ENCODE measurements at regions not wholly inside any gene's neighbourhood (a gene's known extent, or its start where the extent isn't known, plus 50 kb on each side); places are given as distances from the start of the nearest gene placed in this dataset.

DNA sequence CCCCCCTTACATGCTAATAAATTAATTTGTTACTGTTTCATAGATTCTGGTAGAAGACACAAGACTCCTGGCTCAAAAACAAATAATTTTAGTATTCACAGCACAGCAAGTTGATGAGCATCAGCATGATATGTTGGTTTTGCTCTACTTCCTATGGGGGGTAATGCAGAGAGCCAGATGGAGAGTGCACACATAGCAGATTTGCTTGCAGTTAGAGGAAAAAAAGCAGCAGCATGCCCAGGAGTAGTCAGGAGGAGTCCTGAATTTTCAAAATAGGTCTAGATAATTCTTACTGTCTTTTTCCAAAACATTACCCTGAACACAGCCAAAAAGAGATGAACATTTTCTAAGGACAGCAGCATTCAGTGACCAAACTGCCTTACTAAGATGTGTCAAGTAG, 261.3 kb downstream of the COX7C start:
- Histone ChIP-seq H3K4me1 (ENCODE audit: low read depth) (peaks cover 18% of the 10 kb centered on the region), H3K4me3 (no peak overlapping the region), H3K36me3 (no peaks in the 10 kb centered on the region), H3K9me3 (ENCODE audit: low read depth) (no peaks in the 10 kb centered on the region), H3K27ac (no peak overlapping the region), H3K27me3 (no peaks in the 10 kb centered on the region)
- no peak for DNase-seq (ENCODE audit: low read depth in 1 of 2, low spot score in 1 of 2)
- TF ChIP-seq, protein P1, sequence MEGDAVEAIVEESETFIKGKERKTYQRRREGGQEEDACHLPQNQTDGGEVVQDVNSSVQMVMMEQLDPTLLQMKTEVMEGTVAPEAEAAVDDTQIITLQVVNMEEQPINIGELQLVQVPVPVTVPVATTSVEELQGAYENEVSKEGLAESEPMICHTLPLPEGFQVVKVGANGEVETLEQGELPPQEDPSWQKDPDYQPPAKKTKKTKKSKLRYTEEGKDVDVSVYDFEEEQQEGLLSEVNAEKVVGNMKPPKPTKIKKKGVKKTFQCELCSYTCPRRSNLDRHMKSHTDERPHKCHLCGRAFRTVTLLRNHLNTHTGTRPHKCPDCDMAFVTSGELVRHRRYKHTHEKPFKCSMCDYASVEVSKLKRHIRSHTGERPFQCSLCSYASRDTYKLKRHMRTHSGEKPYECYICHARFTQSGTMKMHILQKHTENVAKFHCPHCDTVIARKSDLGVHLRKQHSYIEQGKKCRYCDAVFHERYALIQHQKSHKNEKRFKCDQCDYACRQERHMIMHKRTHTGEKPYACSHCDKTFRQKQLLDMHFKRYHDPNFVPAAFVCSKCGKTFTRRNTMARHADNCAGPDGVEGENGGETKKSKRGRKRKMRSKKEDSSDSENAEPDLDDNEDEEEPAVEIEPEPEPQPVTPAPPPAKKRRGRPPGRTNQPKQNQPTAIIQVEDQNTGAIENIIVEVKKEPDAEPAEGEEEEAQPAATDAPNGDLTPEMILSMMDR (IDR thresholded peaks at IDR 0.05; ENCODE audit: low read depth, low read length), result no peak

DNA sequence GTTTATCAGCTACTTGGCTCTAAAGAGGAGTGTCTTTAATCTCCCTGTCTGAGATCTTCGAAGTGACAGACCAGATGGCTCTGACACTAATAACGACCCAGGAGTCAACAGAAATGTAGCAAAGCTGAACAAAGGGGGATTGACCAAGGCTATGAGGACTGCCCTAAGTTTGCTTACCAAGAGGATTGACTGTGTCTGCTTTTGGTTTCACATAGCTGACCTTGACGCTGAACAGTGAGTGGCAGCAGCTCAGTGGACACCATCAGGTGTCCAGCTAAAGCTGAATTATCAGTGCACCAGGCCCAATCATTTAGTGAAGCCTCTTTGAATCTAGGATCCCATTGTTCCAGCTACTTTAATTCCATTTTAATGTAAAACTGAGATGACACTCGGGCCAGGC, 262.6 kb downstream of the COX7C start:
- H3K36me3 ChIP-seq, result no peaks in the 10 kb centered on the region
- H3K27me3 ChIP-seq, result no peaks in the 10 kb centered on the region
- DNase-seq (ENCODE audit: low read depth in 1 of 2, low spot score in 1 of 2), result peak in 1 of 2 donors; percentile 4
- H3K4me3 ChIP-seq, result no peak overlapping the region
- peaks cover 18% of the 10 kb centered on the region for H3K4me1 ChIP-seq (ENCODE audit: low read depth)
- TF ChIP-seq, protein P1 (IDR thresholded peaks at IDR 0.05; ENCODE audit: low read depth, low read length), result no peak
- H3K27ac ChIP-seq, result peak overlapping the region; percentile 8
- H3K9me3 ChIP-seq (ENCODE audit: low read depth), result no peaks in the 10 kb centered on the region

- no peaks in the 10 kb centered on the region for H3K36me3 ChIP-seq
- no peaks in the 10 kb centered on the region for H3K9me3 ChIP-seq (ENCODE audit: low read depth)
- DNase-seq (ENCODE audit: low read depth in 1 of 2, low spot score in 1 of 2), result peak; percentile 77 to 95
- H3K27me3 ChIP-seq, result no peaks in the 10 kb centered on the region
- H3K4me1 ChIP-seq (ENCODE audit: low read depth), result peaks cover 18% of the 10 kb centered on the region
- no peak overlapping the region for H3K4me3 ChIP-seq
- TF ChIP-seq, protein P1 (IDR thresholded peaks at IDR 0.05; ENCODE audit: low read depth, low read length), result peak; percentile 93
- H3K27ac ChIP-seq, result peak overlapping the region; percentile 8
These were observed 263.2 kb downstream of the COX7C start for GRCh38 chr5:86880785-86881492.

DNA sequence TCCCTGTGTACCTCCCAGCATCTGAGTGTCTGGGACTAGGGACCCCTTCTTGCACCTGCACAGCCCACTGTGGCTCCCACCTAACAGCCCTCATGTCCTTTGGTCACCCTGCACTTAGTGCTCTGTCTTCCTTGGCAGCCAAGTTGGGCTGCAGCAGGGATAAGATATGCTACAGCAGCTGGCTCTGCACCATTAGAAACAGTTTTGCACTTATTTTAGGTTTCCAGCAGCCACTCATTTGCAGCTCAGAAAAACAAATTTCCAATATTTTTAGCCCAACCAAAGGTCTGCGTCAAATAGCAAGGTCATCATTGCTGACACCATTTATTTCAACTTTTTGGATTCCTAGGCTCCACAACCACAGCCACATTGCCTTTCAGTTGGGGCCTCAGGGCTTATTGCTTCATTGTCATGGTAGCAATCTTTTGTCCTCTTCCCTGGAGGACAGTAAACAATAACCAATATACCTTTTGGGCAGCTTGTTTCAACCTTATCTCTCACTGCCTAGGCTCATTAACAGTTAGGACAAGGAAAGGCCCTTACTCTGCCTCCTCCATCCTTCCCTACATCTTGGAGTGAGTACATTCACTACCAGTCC, 263.9 kb downstream of the COX7C start:
- Histone ChIP-seq H3K4me3 (no peak overlapping the region), H3K36me3 (no peaks in the 10 kb centered on the region), H3K9me3 (ENCODE audit: low read depth) (no peaks in the 10 kb centered on the region), H3K27ac (peak overlapping the region; percentile 8), H3K27me3 (no peaks in the 10 kb centered on the region), H3K4me1 (ENCODE audit: low read depth) (peaks cover 18% of the 10 kb centered on the region)
- DNase-seq (ENCODE audit: low read depth in 1 of 2, low spot score in 1 of 2), result no peak
- TF ChIP-seq, protein P1 (IDR thresholded peaks at IDR 0.05; ENCODE audit: low read depth, low read length), result no peak

GRCh38 chr5:86884608-86885007, 266.9 kb downstream of the COX7C start:
- TF ChIP-seq, protein P1 (IDR thresholded peaks at IDR 0.05; ENCODE audit: low read depth, low read length), result no peak
- H3K4me1 ChIP-seq (ENCODE audit: low read depth), result peaks cover 11% of the 10 kb centered on the region
- H3K27me3 ChIP-seq, result no peaks in the 10 kb centered on the region
- DNase-seq (ENCODE audit: low read depth in 1 of 2, low spot score in 1 of 2), result no peak
- H3K36me3 ChIP-seq, result no peaks in the 10 kb centered on the region
- no peak overlapping the region for H3K4me3 ChIP-seq
- no peak overlapping the region for H3K27ac ChIP-seq
- no peaks in the 10 kb centered on the region for H3K9me3 ChIP-seq (ENCODE audit: low read depth)

All from cardiac muscle cell (in vitro differentiated cells and primary cell).